ENCODE measurements at regions not wholly inside any gene's neighbourhood (a gene's known extent, or its start where the extent isn't known, plus 50 kb on each side); places are given as distances from the start of the nearest gene placed in this dataset.

GRCh38 chr6:2502096-2502997 is 248.4 kb downstream of the MYLK4 start:
- no peak for DNase-seq

GRCh38 chr6:2497922-2498623 is 252.6 kb downstream of the MYLK4 start:
- DNase-seq: no peak

GRCh38 chr6:2496291-2496690 is 250.9 kb upstream of the GMDS start:
- DNase-seq: no peak

- no peak for DNase-seq
Measured at GRCh38 chr6:2492686-2493523, 247.5 kb upstream of the GMDS start.

GRCh38 chr6:2491137-2491536 is 245.7 kb upstream of the GMDS start:
- no peak for DNase-seq

- no peak for DNase-seq
Measured at GRCh38 chr6:2488578-2488977, 243.2 kb upstream of the GMDS start.

- DNase-seq: no peak
Measured at GRCh38 chr6:2485116-2485515, 239.7 kb upstream of the GMDS start.

- DNase-seq: no peak
Measured at GRCh38 chr6:2482773-2483172, 237.4 kb upstream of the GMDS start.

GRCh38 chr6:2481307-2481706 is 235.9 kb upstream of the GMDS start:
- DNase-seq: no peak

GRCh38 chr6:2480267-2480966 is 235.0 kb upstream of the GMDS start:
- no peak for DNase-seq

GRCh38 chr6:2478200-2478599 is 232.8 kb upstream of the GMDS start:
- DNase-seq: no peak

- DNase-seq: no peak
Measured at GRCh38 chr6:2477666-2478065, 232.3 kb upstream of the GMDS start.

GRCh38 chr6:2477250-2477649 is 231.8 kb upstream of the GMDS start:
- no peak for DNase-seq

GRCh38 chr6:2476376-2476775 is 231.0 kb upstream of the GMDS start:
- DNase-seq: no peak

- no peak for DNase-seq
Measured at GRCh38 chr6:2471472-2471871, 226.1 kb upstream of the GMDS start.

- no peak for DNase-seq
Measured at GRCh38 chr6:2469428-2469827, 224.0 kb upstream of the GMDS start.

GRCh38 chr6:2468601-2468955 is 223.2 kb upstream of the GMDS start:
- DNase-seq: no peak

- no peak for DNase-seq
Measured at GRCh38 chr6:2467929-2468600, 222.7 kb upstream of the GMDS start.

- no peak for DNase-seq
Measured at GRCh38 chr6:2465336-2465735, 219.9 kb upstream of the GMDS start.

- DNase-seq: no peak
Measured at GRCh38 chr6:2464641-2465040, 219.2 kb upstream of the GMDS start.

GRCh38 chr6:2462831-2463230 is 217.4 kb upstream of the GMDS start:
- DNase-seq: no peak

- DNase-seq: no peak
Measured at GRCh38 chr6:2460216-2460745, 214.9 kb upstream of the GMDS start.

All from activated naive CD4-positive, alpha-beta T cell treated with anti-CD3 and anti-CD28 coated beads, Interleukin-2, amount 50 U/mL, for 16 hours (primary cell).